DND-41 (cell line): ENCODE measurements at regions not wholly inside any gene's neighbourhood (a gene's known extent, or its start where the extent isn't known, plus 50 kb on each side); places are given as distances from the start of the nearest gene placed in this dataset.

ENCODE experiments used
- EZH2 ChIP-seq: IDR thresholded peaks from 3 replicates; pipeline ENCODE4 v1.6.1; 2012; ENCODE audit warnings: borderline replicate concordance, low read depth, mild to moderate bottlenecking, moderate library complexity, low read length, inconsistent platforms; ENCODE audit not compliant: severe bottlenecking
- TF ChIP-seq, protein P1 (sequence below): IDR thresholded peaks from 2 replicates; pipeline ENCODE4 v1.5.1; 2012; ENCODE audit warnings: borderline replicate concordance, low read length, moderate library complexity, mild to moderate bottlenecking; ENCODE audit not compliant: poor library complexity, severe bottlenecking; ENCODE audit errors: extremely low read depth

DNA sequence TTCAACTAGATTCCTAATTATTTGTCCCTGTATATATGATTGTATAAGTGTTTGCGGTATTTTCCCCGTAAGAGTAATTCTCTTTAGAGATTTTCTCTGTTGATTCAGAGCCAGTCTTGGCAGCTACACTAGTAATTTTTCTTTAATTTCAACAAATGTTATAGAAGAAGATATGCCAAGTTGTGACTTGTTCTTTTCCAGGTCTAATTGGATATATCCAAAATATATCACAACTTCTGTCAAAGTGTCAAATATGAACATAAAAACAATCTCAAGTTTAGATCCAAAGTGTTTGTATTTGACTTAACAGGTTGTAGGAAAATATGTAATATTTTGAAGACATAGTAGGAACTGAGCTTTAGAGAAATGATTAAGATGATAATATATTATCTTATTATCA lies 733.9 kb upstream of the SLITRK5 start:
- TF ChIP-seq, protein P1, sequence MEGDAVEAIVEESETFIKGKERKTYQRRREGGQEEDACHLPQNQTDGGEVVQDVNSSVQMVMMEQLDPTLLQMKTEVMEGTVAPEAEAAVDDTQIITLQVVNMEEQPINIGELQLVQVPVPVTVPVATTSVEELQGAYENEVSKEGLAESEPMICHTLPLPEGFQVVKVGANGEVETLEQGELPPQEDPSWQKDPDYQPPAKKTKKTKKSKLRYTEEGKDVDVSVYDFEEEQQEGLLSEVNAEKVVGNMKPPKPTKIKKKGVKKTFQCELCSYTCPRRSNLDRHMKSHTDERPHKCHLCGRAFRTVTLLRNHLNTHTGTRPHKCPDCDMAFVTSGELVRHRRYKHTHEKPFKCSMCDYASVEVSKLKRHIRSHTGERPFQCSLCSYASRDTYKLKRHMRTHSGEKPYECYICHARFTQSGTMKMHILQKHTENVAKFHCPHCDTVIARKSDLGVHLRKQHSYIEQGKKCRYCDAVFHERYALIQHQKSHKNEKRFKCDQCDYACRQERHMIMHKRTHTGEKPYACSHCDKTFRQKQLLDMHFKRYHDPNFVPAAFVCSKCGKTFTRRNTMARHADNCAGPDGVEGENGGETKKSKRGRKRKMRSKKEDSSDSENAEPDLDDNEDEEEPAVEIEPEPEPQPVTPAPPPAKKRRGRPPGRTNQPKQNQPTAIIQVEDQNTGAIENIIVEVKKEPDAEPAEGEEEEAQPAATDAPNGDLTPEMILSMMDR, result no peak
- TF ChIP-seq EZH2, result no peak
